ENCODE measurements at regions not wholly inside any gene's neighbourhood (a gene's known extent, or its start where the extent isn't known, plus 50 kb on each side); places are given as distances from the start of the nearest gene placed in this dataset.

- TF ChIP-seq CTCF (IDR thresholded peaks at IDR 0.05; ENCODE audit: borderline replicate concordance, extremely low read depth, low read length, poor library complexity, severe bottlenecking) (no peak), EZH2 (IDR thresholded peaks at IDR 0.05; ENCODE audit: borderline replicate concordance, low read depth, low read length, severe bottlenecking) (no peak)
Measured at GRCh38 chr21:28359300-28359699, 633.4 kb downstream of the LTN1 start.
